HG02759 (cell line): ENCODE measurements at regions not wholly inside any gene's neighbourhood (a gene's known extent, or its start where the extent isn't known, plus 50 kb on each side); places are given as distances from the start of the nearest gene placed in this dataset.

Experiments used
- ATAC-seq: cut with Tn5 transposase; IDR thresholded peaks from one replicate; pipeline ENCODE4 v1.9.1; 2021; ENCODE audit warnings: mild to moderate bottlenecking, moderate library complexity; ENCODE audit not compliant: unreplicated experiment

DNA sequence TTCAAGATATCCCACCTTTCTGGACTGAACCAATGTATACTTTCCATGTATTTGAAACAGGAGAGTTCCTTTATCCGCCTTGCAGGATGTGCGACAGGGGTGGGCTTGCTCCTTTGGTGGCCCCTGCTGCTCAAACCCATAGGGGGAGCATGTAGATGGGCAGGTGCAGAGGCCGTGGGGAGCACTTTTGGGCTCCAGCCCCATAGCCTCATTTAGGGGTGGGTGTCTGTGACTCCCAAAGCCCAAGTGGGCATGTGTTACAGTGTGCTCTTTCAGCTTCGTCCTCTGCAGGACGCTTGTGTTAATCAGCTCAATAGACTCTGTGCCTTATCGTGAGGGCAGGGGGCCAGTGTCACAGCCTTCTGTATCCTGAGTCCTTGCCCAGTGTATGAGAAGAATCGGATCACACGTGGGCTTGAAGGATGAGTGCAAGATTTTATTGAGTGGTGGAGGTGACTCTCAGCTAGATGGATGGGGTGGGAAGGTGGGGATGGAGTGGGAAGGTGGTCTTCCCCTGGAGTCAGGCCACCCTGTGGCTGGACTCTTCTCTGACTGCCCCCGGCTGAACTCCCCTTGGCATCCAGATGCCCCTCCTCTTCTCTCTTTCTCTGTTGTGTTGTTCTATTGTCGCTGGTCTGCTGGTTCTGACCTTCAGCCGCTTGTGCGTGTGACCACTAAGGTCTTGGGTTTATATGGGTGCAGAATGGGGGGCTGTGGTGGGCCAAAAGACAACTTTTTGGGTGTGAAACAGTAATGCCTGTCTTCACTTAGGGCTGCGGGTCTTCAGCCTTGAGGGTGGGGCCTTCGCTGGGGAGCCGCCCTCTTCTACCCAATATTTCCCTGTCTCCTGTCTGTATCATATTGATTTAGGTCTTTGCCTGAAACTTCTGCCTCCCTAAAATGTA, 262.2 kb downstream of the GLRX3 start:
- no peak for ATAC-seq

DNA sequence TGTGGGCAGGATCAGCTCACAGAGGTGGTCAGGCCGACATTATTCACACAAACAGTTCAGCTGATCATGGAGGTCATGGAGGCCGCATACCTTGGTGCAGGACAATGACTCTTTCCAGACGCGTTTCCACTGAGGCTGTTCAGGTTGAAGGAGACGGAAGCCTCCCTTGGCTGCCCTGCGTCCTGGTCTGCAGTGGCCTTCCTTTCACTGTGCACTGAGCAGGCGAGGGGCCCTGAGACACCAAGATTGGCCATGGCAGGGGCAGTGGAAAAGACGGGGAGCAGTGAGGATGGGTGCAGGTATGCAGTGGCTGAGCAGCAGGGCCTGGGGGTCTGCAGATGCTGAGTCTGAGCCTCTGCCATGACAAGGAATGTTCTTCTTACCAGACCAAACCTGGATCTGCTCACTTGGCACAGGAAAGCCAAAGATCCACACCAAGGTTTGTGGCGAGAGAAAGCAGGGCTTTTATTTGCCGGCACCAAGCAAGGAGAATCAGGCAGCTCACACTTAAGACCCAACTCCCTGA, 263.3 kb downstream of the GLRX3 start:
- ATAC-seq: no peak

DNA sequence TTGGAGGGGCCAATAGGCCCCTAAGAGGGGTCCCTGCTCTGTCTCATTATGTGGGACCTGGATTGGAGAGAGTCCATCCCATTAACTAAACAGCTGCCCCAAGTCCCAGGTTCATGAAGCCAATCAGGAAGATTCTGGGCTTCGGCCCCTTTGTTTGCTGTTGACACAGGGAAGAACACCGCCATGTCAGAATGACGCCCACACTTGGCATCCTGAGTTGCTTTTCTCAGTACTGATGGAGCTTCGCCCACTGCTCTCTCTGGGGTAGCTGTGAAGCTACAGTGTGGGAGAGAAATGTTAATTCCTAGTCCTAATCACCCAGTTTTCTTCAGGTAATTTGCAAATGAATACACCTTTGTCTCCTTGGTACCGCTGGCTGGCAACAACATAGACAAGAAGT, 264.7 kb downstream of the GLRX3 start:
- no peak for ATAC-seq

DNA sequence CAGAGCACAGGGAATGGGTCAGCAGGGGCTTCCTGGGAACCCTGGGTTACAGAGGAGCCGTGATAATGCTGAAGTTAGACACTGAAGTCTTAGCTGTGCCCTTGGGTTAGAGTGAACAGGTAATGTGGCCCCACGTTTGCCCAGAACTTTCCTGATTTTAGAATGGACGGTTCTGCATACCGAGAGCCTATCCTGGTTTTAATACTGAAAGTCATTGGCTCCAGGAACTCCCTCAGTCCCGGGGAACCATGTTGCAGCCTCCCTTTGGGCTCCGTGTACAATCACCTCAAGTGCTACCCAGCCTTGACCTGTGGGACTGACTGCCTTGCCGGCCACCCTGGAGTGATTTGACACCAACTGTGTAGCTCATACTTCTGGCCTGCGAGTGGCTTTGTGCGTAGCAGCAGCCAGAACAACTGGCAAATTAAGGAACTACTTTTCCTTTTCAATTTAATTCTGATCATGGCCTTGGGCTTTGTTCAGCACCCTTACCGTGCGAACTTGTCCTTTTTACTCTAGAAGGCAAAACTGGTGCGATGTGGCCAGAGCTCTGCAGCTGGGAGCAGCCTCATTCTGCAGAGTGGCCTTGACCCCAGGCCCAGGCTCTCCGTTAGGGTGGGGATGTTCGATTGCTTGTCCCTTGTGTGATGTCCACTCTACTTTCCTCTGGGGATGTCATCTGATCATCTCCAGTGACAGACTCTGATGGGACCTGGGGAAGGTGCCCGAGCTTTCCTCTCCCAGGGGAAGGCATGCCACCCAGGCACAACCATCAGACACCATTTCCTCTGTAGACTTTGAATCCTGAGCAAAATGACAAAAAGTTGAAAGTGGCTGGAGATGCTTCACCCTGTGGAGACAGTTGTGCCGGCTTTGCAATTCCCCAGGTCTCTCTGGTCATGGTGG, 265.9 kb downstream of the GLRX3 start:
- no peak for ATAC-seq

DNA sequence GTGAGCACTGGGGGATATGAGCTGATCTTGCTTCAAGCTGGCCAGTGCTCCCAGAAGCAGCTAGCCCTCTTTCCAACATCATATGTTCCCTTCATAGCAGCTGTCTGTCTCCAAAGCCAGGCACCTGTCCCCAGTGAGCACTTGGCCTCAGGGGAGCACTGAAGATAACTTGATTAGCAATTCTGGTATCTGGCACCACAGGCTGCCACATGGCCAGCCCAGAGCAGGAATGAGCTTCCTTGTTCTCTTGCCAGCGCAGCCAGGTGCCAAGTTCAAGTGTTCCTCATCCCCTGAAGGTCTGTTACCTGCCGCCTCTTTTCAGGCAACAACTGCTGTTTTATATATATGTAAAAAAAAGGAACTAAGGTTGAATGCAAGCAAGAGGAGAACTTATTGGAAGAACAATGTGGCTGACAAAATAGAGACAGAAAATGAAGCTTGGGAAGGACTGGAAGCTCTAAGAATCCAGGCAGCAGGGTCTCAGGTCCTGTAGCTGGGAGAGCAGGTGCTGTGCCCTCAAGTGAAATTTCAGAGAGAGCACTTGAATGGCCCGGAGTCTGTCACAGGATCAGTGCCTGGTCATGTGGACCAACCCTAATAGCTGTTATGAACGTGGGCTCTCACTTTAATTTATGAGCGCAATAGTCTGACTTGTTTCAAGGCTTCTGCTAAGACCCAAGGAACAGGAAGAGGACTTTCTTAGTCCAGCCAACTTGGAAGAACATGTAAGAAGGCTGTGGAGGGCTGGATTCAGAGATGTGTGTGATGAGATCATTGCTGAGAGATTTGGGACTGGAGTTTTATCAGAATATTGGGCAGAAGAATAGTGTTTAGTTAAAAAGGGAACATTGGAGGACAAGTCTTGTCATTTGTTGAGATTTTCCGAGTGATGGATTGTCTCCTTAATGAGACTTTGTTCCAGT, 267.2 kb downstream of the GLRX3 start:
- ATAC-seq: no peak

DNA sequence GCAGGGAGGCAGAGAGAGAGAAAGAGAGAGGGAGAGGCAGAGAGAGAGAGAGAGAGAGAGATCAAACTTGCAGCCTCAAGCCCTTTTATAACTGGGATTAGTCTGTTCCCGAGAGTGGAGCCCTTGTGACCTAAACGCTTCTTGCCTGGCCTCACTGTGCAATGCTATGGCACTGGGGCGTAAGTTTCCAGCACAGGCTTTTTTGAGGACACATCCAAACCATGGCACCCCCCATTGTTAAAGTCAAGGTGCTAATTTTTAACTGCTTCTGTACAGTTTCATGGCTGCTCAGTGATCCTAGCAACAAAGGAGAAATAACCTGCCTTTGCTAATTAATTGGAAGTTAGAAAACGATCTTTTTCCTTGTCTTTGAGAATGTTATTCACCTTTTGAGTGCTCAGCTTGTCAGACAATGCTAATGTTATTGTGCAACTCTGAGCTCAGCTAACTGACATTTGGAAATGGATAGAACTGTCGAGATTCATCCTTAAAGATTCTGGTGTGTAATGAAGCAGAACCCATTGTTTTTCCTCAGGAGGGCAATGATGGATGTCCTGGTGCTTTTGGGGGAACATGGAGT, 268.4 kb downstream of the GLRX3 start:
- ATAC-seq: no peak

DNA sequence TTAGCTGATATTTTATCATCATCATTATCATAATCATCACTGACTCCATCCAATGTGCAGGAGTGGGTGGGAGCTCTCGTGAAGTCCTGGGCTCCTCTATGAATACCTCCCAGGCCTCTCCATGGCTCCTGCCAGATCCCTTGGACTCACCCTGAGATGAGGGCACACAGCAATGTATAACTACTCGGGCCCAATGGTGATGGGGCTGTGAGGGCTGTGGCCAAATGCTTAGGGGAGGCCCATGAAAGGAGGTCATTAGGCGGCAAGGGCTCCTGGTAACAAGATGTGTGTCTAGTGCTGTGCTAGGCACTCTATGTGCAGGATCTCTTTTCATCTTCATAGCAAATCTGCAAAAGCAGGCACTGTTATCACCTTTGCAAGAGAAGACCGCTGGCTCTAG, 270.9 kb downstream of the GLRX3 start:
- no peak for ATAC-seq

DNA sequence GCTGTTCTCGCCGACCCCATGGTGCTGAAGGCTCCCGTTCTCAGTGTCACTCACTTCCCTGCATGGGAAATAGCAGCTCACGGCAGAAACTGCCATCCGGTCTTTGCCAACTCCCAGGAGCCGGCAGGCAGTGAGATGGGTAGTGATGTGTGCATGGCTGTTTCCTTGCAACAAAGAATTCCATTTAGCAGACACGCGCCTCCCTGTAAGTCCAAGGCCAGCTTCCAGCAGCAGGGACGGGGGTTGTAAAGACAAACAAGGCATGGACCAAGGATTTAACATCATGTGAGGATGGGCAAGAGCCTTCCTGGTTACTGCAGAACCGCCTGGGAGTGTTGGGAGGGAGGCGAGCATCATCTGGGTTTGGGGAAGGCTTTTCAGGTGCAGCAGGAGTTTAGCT, 273.1 kb downstream of the GLRX3 start:
- ATAC-seq: no peak

DNA sequence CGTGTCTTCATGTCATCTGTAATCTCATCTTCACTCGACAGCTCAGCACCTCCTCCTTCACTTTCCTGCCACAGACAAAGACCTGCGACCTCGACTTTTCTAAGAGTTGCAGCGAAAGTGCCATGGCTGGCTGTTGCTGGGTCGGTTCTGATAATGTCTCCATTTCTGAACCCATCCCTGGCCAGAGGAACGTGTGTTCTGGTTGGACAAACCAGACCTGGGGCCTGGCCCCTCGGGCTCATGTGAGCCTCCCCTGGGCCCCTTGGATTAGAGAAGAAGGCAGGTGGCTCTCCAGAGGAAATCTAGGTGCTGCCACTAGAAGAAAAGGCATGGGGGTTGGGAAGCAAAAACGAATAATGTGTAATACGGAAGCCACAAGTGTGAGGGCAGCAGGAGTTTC, 273.7 kb downstream of the GLRX3 start:
- ATAC-seq: no peak

DNA sequence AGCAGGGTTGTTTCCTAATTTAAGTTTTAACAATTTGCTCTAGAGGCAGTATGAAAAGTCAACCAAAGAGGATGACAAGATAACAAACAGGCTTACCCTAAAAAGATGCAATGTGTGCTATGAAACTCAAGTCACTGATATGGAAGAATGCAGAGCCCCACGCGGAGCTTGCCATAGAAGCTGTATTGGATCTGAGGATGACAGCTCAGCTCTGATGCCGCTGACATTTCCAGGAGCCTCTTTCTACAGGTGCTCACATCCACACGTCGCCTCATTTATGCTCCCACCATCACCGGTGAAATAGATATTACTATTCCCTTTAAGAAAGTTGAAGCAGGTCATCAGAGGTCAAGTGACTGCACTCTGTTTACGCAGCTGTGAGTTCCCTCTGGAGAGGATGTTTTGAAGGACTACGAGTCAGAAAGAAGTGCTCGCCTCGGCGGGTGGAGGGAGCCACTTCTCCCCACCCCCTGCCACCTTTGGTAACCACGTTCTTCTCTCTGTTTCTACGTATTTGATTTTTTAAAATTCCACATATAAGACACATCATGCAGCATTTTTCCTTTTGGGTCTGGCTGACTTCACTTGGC, 275.4 kb downstream of the GLRX3 start:
- ATAC-seq: no peak

DNA sequence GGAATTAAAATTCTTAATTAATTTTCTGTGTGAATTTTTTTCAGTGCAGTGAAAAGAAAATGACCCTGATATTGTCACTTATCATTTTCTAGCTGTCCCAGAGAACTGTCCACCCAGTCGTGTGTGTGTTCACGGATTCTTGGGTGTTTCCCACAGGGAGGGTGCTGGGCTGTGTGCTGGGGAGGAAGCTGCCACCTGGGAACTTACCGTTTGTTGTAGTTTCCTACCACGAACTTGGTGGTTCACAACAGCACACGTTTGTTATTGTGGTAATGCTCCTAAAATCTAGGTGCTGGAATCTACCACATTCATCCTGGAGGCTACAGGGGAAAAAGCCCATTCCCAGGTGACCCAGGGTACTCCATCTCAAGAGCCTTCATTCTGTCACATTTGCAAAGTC, 276.1 kb downstream of the GLRX3 start:
- ATAC-seq: no peak

DNA sequence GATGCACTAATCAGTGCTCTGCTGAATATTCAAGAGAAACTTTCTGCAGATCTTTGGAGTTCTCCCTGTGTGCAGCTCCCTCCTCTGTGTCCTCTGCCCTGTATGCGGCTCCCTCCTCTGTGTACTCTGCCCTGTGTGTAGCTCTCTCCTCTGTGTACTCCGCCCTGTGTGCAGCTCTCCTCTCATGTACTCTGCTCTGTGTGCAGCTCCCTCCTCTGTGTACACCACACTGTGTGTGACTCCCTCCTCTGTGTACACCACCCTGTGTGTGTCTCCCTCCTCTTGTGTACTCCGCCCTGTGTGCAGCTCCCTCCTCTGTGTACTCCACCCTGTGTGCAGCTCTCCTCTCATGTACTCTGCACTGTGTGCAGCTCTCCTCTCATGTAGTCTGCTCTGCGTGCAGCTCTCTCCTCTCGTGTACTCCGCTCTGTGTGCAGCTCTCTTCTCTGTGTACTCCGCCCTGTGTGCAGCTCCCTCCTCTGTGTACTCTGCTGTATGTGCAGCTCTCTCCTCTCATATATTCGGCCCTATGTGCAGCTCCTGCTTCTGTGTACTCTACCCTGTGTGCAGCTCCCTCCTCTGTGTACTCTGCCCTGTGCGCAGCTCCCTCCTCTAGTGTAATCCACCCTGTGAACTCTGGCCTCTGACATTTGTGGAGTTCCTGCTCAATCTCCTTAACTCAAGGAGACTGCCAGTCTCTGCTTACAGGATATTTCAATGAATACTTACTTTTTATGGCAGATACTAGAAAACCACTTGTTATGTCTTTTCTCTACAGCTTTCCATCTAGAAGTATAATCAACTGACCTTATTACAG, 280.4 kb downstream of the GLRX3 start:
- ATAC-seq: no peak

DNA sequence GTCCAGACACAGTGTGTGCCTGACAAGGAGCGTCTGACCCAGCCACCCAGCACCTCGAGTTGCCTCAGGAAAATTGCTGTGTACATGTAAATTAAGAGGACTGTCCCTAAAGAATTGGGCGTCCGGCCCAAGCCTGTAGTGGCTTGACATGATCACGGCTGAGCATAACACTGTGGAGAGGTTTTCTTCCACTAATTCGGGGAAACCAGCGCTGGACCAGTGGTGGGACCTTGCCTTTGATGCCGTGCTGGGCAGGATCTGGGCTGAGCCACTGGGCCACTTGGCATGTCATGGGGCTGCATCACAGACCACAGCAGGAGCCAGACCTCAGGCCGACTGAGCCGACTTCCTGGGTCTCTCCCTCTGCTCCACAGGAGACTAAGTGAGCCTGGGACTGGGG, 282.5 kb downstream of the GLRX3 start:
- ATAC-seq: no peak

DNA sequence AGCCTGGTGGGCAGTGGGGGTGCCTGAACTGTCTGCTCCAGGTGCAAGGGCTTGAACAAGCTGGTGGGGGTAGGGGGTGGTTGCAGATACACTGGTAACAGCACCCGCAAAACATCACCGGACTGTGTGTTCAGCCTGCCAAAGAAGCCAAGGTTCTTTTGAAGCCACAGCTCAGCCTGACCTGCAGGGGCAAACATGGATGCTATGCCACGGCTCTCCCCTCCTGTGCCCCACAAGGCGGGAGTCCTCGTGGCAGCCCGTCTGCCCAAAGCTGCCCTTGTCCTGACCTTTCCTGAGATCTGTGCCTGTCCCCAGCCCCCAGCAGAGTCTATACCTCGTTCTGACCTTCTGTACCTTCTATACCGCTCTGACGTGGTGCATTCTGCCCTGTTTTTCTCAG, 285.7 kb downstream of the GLRX3 start:
- no peak for ATAC-seq

DNA sequence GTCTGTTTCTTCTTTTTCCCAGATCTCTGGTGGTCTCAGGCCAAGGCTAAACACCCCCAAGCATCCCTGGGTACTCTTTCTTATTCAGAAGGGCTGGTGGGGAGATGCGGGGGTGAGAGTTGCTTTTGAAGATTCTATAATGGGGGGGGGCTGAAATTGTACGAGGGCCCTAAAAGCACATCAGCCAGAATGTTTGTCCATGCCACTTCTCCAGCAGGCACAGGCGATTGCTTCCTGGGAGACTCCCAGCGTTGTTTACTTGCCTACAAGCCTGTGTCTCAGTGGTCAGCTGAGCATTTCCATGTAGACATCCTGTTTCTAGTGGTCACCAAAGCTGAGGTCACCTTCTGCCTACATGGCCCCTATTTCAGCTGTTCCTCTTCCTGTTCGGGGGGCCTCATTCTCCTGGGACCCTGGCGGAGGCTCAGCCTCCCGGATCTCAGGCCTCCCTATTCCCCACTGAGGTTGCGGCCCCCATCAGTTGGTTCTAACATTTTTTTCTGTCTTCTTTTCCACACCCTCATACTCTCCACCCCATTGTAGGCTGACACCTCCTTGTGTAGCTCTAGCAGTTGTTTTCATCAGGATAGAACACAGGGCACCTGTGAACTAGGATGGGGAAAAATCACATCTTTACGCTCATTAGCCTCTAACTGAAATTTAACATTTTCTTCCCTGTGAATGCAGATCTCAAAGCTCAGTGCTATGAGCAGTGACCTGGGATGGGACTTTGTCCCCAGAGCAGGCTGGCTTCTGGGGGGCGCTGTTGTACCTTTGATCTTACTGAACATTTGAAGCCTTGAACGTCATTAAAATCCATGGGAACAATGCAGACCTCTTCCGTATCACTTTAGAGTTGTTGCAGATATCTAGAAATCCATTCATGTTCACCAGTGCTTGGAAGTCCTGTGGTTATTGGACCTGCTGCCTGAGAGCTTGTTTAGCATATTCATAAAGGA, 286.5 kb downstream of the GLRX3 start:
- ATAC-seq: no peak

DNA sequence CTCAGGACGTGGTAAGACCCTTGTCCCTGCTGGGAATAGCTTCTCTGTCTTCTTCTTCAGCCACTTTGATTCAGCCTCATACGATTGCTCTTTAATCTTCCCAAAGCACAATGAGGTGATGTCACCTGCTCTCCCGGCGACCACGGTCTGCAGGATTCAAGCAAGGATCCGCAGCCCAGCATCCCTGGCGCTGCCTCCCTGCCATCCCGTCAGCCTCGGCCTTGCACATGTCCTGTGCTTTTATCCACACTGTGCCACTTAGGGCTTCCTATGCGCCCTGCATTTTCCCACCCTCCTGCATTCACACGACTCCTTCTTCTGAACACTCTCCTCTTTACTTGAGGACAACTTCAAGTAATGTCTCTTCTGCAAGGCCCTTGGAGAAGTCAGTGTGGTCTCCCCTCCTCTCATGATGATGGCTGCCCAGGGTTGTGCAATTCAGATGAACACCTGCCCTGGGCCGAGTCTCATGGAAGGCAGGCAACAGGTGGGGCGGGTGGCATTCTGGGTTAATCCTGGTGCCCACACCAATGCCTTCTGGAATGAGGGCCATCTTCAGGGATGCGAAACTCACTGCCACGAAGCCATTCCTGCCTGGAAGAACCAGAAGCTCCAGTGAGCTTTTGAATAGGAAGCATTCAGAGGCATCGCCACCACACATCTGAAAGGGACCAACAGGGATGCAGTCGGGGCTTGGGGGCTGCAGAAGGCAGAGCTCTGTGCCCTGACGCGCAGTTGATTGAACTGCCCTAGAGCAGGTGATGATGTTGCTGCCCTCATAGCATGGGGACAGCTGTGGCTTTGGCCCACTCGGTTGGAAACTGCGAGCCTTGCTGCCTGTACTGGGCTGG, 287.5 kb downstream of the GLRX3 start:
- ATAC-seq: no peak

DNA sequence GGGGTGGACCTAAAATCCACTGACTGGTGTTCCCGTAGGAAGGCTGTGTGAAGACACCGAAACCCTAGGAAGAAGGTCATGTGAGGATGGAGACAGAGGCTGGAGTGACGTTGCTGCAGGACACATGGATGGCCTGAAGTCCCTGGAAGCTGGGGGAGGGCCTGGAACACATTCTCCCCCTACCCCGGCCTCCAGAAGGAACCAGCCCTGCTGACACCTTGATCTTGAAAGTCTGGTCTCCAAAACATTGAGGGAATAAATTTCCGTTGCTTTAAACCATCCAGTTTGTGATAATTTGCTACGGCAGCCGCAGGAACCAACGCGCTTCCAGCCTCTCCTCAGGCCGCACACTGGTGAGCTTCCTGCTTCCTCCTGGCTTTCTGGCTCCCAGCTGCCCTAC, 288.2 kb downstream of the GLRX3 start:
- no peak for ATAC-seq
